ENCODE measurements at regions not wholly inside any gene's neighbourhood (a gene's known extent, or its start where the extent isn't known, plus 50 kb on each side); places are given as distances from the start of the nearest gene placed in this dataset.

DNA sequence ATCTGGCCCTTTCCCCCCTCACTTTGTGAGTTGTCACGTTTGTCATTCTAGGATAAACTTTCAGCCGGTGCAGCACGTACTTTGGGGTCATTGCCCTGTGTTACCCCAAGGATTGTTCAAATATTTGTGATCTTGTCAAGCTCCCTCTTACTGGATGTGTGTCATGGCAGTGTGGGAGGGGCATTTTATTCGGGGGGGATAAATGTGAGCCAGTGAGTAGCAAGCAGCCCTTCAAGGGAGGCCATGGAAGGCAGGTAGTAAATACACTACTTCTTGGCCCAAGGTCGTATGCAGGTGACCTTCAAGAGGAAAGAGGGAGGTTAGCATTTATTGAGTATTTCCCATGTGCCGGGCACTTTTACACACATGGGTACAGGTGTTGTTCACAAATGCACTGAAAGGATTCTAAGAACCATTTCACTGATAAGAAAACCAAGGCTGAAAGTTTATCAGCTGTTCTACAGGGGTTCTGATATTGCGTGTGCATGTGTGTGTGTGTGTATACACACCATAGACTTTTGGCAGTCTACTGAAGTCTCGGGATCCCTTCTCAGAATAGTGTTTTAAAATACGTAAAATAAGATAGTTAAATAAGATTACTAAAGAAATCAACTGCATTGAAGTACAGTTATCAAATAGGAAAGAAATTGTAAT, 410.3 kb upstream of the TBX3 start:
- DNase-seq: no peak

DNA sequence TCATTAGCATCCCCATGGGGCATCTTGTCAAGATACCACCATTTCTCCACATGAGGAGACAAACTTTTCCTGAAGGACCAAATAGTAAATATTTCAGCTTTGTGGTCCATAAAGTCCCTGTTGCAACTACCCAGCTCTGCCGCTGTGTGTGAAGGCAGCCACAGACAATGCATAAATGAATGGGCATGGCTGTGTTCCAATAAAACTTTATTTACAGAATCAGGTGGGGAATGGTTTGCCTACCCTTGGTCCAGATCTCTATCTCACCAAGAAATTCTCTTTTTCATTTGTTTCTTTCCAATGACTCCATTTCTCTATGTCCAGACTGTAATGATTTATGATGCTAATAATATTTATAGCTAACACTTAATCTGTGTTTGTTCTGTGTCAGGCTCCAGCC, 409.3 kb upstream of the TBX3 start:
- DNase-seq: no peak

DNA sequence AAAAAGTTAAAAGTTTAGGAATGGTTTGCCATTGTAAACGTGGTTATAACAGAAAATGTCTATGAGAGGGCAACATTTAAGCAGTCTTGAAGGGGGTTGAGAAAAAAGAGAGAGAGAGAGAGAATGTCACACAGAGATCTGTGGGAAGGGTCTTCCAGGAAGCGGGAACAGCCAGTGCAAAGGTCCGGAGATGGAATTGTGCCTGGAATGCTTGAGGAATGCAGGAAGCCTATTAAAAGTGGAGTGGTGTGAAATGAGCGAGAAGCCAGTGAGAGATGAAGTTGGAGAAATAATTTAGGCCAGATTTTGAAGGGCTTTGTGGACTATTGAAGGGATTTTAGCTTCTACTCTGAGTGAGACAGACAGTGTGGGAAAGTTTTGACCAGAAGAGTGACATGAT, 406.8 kb upstream of the TBX3 start:
- DNase-seq: no peak

DNA sequence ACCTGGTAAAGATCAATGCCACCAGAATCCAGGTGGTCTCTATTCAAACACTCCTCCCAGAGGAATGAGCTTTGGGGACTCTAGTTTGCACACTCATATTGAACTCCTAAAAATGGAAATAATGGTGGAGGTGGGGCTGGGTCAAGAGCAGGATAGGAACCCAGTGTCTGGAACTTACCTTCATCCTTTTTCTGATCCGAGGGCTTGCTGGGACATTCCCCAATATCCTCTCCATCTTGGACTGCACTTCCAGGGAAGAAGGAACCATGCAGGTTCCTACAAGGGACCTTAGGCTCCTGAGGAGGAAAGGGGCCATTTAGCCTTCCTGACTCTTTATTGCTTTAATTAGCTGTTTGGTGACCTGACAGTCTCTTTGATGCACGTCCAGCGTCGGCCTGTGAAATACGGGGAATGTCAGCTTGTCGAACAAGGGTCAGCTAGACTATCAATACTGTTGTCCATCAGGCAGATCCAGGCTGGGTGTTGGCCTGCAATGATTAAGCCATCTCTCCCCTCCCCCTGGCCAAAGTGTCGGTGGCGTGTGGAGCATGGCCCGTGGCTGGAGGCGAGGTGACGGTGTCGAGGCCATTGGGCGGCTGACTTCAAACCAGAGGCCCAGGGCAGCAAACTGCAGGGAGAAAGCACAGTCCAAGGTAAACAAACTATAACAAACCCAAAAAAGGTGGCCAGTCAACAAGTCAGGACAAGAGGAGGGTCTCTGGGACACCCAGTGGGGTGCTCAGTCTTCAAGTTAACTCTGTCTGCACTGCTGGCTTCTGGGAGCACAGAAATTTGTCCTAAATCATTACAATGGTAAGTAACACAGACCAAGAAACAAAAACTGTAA, 405.2 kb upstream of the TBX3 start:
- no peak for DNase-seq

DNA sequence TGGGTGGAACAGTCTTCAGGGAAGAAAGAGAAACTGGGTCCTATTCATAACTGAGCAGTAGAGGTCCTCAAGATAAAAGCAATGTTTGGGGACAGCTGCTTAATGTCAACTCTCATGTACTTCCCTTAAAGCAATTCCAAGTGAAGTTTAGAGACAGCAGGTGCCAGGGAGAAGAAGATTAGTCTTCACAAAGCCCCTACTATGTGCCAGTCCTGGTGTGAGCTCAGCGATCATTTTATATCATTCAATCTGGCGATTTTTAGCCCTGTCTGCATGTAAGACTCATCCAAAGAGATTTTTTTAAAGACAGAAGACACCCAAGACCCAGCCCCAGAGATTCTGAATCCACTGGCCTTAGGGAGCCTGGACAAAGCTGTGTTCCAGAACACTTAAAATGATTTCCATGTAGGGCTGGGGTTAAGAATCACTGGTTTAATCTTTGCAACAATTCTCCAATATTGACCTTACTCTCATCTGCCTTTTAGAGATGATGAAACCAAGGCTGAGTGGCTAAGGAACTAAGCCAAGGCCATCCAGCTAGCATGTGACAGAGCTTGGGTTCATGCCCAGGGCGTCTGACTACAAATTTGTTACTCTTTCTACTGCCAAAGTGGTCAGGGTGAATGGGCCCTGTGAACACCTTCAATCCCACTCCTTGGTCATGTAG, 404.5 kb upstream of the TBX3 start:
- DNase-seq: no peak

DNA sequence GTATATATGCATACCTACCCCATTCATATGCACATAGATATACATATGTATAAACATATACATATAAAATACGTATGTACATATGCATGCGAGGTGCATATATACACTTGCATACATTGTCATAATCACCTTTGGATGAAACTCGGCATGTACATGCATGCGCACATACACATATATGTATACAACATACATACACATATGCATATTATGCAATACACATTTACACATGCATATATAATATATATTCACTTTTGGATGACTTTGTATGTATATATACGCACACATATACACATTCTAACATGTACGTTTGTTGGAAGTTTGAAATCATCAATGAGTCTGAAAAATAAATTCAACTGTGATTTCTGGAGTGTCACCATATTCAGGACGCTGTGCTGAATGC, 401.6 kb upstream of the TBX3 start:
- no peak for DNase-seq

DNA sequence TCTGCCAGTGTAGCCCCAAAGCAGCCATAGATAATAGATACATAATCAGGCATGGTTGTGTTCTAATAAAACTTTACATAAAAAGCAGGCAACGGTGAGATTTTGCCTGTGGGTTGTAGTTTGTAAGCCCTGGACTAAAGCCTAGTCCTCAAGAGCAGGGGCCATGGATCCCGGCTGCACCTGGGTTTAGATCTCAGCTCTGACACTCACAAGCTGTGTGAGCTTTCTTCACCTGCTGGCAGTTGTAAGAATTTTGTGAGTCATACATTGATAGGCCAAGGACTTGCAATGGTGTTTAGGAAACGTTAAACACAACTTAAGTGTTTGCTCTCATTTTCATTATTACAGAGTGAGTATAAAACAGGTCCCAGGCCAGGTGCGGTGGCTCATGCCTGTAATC, 395.8 kb upstream of the TBX3 start:
- DNase-seq: no peak

DNA sequence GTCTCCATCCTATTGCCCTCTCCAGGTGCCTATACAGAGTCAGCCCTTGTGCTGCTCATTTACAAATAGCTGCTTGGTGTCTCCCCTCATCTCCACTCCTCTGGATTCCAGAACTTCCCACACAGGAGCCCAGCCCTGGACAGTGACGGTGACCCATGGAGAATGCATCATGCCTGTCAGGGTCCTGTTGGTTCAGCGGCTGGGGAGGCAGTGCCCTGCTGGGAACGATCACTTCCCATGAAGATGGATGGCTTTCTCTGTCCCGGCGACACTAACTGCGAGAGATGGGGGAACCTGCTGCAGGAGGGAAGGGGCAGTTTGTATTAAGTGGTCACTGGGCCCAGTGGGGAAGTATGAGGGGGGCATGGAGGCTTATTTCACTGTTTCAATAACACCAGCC, 395.0 kb upstream of the TBX3 start:
- no peak for DNase-seq

DNA sequence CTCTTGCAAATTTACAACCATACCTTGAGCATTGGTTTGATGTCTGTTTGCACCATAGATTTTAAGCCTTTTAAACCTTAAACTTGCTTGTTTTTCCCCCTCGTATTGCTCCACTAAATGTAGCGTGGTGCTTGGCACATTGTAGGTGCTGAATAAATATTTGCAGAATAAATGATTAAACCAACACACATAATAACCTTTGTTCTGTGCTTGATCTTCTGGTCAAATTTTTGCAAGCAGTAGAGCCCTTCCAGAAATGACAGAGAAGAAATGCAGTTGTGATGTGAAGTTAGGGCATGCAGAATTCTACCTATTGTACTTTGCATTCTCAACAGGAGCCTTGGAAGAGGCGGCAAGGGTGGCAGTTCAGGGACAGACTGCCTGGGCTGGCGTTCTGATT, 394.4 kb upstream of the TBX3 start:
- no peak for DNase-seq

DNA sequence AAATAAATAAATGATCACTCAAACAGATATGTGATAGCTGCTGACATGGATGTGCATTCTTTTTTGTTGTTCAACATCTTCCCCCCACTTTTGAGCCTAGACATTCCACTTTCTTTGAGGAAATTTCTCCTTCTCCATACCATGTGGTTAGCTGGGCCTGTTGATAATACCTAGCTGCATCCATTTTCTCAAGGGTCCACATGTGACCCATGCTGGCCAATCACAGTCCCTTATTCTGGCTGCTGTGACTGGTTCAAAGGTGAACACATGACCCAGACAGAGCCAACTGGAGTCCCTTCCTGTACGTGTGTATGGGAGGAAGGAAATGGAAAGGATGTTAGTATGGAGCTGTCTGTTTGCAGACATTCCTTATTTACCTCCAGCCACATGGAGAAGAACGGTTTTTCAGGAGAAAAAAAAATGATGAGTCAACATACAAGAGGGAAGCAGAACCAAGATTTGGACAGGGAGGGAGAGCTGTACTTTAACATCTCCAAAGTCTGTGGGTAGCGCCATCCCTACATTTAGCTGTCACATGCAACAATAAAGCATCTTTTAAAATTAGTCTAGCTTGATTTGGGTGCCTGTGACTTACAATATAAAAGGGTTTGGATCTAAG, 391.7 kb upstream of the TBX3 start:
- no peak for DNase-seq

DNA sequence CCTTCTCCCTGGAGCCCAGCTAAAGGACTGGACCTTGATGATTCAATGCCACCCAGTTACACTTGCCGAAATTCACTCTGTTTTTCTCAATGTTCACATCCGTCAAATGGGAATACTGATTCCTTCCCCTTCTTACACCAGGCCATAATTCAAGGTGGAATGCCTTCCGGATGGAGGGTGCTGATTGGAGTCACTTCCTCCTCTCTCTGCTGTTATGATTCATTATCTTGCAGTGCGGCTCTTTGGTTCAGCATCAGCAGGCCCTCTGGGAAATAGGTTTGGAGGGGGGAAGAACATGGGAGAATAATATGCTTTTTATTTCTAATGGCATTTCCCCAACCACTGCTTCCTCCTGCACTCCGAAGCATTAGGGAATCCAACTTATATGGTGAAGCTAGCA, 390.6 kb upstream of the TBX3 start:
- DNase-seq: no peak

DNA sequence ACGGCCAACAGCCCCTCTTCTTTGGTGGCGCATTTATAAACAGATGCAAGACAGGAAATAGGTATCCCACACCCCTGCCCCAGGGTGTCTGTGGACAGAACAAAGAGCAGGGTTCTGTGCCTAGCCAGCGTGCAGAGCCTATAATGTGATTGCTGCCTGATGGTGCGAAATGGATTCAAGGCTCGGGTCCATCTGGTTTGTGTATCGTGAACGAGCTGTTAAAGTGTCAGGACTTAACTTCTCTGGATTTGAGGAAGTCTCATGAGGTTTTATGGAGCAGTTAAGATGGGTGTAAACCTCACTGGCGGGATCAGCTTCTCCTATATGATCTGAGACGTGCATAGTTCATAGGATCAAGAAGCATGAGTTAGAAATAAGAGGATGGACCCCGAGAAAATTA, 388.7 kb upstream of the TBX3 start:
- no peak for DNase-seq

DNA sequence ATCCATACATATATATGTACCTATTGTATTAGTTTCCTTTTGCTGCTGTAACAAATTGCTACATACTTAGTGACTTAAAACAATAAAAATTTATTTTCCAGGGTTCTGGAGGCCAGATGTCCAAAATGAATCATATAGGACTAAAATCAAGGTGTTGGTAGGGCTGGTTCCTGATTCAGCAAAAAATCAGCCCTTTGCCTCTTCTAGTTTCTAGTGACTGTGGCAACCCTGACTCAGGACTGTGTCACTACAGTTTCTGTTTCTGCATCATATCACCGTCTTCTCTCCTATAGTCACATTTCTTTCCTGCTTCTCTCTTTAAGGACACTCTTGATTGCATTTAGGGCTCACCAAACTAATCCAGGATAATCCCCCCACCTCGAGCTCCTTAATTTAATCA, 386.3 kb upstream of the TBX3 start:
- no peak for DNase-seq

DNA sequence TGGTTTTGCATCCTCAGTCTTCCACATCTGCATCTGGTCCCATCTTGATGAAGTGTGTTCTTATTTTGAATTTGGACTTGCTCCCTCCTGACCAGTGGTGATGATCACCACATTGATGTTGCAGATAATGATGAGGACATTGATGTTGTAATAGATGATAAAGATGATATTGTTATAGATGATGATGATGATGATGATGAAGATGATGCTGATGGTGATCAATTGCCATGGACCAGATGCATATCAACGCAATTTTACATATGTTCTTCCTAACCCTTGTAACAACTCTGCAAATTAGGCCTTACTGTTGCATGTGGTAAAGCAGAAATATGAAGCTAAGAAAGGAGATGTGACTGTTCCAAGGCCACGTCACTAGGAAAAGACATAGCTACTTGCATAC, 380.3 kb upstream of the TBX3 start:
- no peak for DNase-seq

DNA sequence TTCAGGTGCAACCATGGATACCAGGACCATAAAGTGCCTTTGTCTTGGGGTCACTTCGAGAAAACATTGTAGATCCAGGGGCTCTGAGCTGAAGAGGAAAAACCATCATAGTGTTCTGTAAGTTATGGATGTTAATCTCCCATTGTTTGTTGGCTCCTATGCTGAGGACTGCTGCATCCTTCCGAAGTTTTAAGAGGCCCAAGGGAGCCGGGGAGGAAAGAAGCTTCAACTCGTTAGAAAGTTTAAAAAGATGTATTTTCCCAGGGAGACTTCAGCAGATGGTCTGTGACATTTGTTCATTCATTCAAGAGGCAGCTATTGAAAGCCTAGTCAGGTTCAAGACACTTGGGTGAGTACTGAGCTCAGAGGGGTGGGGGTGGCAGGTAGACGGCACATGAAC, 378.8 kb upstream of the TBX3 start:
- no peak for DNase-seq

DNA sequence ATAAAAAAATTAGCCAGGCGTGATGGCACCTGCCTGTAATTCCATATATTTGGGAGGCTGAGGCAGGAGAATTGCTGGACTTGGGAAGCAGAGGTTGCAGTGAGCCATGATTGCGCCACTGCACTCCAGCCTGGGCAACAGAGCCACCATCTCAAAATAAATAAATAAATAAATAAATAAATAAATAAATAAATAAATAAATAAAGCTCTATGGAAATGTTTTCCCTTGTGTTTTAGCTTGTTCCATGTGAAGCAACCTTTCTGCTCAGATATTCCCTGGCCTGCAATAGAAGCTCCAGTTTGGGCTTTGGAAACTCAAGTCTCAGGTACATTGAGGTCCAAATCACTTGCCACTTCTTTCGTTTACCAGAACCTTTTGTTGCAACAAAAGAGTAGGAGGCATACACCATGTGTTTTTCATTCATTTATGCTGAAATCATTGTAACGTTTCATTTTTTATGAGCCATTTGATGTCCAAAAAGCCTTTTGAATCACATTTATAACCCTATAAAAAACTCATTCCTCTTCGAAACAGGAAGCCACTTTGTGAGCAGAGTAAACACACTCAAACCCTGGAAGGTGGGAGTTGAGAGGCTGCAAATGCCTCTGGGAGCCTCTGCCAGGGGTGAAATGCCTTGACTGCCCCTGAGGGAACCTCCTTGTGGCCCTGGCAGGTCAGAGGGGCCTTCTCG, 376.6 kb upstream of the TBX3 start:
- no peak for DNase-seq

DNA sequence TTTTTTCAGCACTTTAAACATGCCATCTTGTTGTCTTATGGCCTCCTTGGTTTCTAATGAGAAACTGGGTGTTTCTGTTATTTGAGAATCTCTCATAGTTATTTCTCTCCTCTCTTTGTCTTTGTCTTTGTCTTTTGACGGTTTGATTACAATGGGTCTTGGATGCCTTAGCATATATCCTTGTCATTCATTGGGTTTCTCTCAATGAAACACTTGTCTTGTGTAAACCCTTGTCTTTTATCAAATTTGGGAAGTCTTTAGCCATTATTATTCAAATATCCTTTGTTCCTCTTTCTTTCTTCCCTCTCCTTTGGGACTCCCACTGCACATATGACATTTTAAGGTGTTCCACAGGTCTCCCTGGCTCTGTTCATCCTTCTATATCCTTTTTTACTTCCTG, 373.5 kb upstream of the TBX3 start:
- DNase-seq: no peak

DNA sequence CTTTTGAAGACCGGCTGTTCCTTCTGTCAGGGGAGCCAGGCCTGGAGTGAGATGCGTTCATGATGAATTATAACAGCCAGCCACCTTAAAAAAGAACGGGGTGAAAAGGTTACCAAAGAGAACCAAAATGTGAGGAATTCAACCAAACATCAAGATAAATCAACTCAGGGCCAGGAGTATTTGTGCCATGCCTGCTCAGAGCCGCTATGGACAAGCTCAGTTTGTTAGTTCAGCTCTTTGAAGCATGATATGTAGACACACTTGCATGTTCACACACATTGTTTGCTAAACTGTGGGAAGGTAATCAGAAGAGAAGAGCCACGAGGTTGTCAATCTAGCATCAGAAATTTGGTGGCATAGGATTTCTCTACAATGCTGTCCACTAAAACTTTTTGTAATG, 367.4 kb upstream of the TBX3 start:
- no peak for DNase-seq

DNA sequence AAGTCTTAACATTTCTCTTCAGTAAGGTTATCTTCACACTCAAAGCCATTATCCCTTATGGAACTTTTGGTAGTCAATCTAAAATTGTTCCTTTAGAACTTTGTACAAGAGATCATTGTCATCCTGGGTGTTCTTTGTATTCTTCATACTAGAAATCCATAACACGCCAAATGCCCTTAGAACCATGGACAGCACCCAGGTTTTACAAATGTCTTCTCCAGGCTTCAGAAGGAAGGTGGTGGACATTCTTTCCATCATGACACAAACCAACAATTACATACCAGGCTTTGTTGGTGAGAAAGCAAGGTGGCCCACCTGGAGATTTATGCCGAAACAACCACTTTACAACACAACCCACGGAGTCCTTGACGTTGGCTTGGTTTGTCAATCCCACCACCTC, 365.6 kb upstream of the TBX3 start:
- no peak for DNase-seq

DNA sequence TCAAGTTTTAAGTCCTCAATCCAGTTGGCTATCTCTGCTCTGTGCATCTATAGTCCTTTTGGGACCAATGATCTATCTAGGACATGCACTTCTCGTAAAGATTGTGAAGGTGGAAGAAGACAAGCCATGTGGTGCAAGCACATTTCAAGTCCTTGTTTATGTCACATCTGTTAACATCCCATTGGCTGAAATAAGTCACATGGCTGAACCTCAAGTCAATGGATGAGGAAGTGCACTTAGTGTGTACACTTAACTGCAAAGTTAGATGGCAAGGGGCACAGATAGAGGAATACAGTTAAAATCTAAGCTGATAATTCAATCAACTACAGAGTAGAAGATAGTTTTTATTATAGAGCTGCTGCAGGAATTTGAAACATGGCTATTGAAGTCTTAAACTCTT, 362.8 kb upstream of the TBX3 start:
- DNase-seq: no peak

DNA sequence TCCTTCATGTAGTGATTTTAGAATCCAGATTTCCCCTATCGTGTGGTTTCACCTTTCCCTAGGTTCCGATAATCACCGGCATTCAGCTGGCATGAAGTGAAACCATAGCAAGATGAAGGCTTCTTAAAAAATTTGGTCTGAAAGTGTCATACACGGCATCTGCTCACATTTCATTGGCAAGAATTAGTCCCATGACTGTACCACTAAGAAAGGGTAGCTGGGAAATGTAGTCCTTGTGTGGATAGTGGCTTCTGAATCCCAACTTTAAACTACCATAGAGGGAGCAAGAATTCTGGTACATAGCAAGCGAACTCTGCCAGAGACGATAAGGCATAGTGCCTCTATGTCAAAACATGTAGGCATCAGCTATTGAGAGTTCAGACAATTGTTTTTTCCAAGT, 360.1 kb upstream of the TBX3 start:
- DNase-seq: no peak

DNA sequence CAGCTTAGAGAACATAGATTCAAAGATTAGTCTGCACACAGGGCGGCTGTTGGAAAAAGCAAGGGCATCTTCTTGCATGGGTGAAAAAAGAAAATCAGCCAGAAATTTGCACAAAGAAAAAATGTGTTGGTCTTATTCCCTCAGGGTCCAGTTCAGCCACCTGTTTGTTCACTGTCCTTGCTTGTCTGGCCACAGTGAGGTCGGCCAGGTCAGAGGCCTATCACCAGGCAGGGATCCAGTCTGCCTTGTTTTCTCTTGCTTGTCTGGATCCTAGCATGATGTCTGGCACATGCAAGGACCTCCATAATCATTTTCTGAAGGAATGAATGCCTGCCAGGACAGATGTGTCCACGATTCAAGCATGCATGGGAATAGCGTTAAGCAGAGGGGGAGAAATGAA, 359.1 kb upstream of the TBX3 start:
- no peak for DNase-seq

DNA sequence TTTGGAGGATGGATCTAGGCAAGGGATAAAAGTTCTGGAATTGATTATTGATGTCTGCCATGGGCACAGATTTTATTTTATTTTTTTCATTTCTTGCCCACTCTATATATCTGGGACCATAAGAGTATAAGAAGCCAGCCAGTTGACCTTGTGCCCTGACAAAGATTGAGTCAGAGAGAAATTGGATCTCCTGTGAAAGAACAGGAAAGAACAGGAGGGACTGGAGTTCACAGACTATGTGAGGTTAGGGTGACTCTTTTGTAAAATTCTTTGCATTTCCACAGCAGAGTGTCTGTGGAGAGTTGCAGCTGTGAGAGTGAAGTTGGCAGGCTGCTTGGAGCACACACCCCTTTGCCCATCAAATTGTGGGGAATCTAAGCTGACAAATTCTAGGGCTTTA, 358.4 kb upstream of the TBX3 start:
- no peak for DNase-seq

All from kidney glomerular epithelial cell (primary cell).